Muscle layer of duodenum (tissue), 2 donors: ENCODE measurements at regions not wholly inside any gene's neighbourhood (a gene's known extent, or its start where the extent isn't known, plus 50 kb on each side); places are given as distances from the start of the nearest gene placed in this dataset.
"Not testable (repeated sequence)": the region's sequence is repeated elsewhere in the genome, so short reads cannot be mapped to it uniquely, and the experiment has no call there.

Experiments used
- H3K27ac ChIP-seq: one replicate; pipeline ENCODE4 v1.7.0; 2013; ENCODE audit warnings: mild to moderate bottlenecking, low read length
- H3K27me3 ChIP-seq: one replicate; pipeline ENCODE4 v1.7.0; 2013; ENCODE audit warnings: low read depth, mild to moderate bottlenecking, control low read depth, low read length
- H3K36me3 ChIP-seq, 2 donors: one replicate each; pipeline ENCODE4 v1.7.0; 2013; ENCODE audit warnings: low read length in 2 of 2, control low read depth in 1 of 2, mild to moderate bottlenecking in 1 of 2; ENCODE audit not compliant: insufficient read depth in 2 of 2, control insufficient read depth in 1 of 2
- H3K4me1 ChIP-seq, 2 donors: one replicate each; pipeline ENCODE4 v1.7.0; 2013; ENCODE audit warnings: low read length in 2 of 2, mild to moderate bottlenecking in 2 of 2, control low read depth in 1 of 2, moderate library complexity in 1 of 2; ENCODE audit not compliant: insufficient read depth in 2 of 2, control insufficient read depth in 1 of 2
- H3K4me3 ChIP-seq, 2 donors: one replicate each; pipeline ENCODE4 v1.7.0; 2013; ENCODE audit warnings: low read length in 2 of 2, low read depth in 1 of 2, mild to moderate bottlenecking in 1 of 2
- H3K9me3 ChIP-seq, 2 donors: one replicate each; pipeline ENCODE4 v1.7.0; 2013; ENCODE audit warnings: low read length in 2 of 2, control low read depth in 1 of 2, mild to moderate bottlenecking in 1 of 2; ENCODE audit not compliant: control insufficient read depth in 1 of 2
- donor health status: healthy.

GRCh38 chr6:6741264-6741663 is 152.7 kb downstream of the LY86 start:
- no peaks in the 10 kb centered on the region for H3K36me3 ChIP-seq
- H3K9me3 ChIP-seq = no peaks in the 10 kb centered on the region
- H3K27ac ChIP-seq = no peak overlapping the region
- H3K4me3 ChIP-seq = no peak overlapping the region
- H3K27me3 ChIP-seq = no peaks in the 10 kb centered on the region
- H3K4me1 ChIP-seq = no peaks in the 10 kb centered on the region

- no peaks in the 10 kb centered on the region for H3K27me3 ChIP-seq
- no peaks in the 10 kb centered on the region for H3K36me3 ChIP-seq
- H3K27ac ChIP-seq = no peak overlapping the region
- no peaks in the 10 kb centered on the region for H3K9me3 ChIP-seq
- H3K4me1 ChIP-seq = no peaks in the 10 kb centered on the region
- no peak overlapping the region for H3K4me3 ChIP-seq
Measured at GRCh38 chr6:6742535-6742934, 154.0 kb downstream of the LY86 start.

- peaks cover under 1 to 2% of the 10 kb centered on the region in 2 donors for H3K4me1 ChIP-seq
Measured at GRCh38 chr6:6744551-6744950, 156.0 kb downstream of the LY86 start.

GRCh38 chr6:6745637-6746332 is 157.3 kb downstream of the LY86 start:
- peaks cover 11 to 12% of the 10 kb centered on the region in 2 donors for H3K4me1 ChIP-seq
- not testable (repeated sequence) for H3K4me3 ChIP-seq, H3K9me3 ChIP-seq, H3K27me3 ChIP-seq, H3K27ac ChIP-seq, H3K36me3 ChIP-seq

More at GRCh38 chr6:6744551-6744950, 156.0 kb downstream of the LY86 start:
- H3K27ac ChIP-seq = no peak overlapping the region
- no peaks in the 10 kb centered on the region for H3K27me3 ChIP-seq
- H3K36me3 ChIP-seq = no peaks in the 10 kb centered on the region
- no peak overlapping the region for H3K4me3 ChIP-seq
- H3K9me3 ChIP-seq = no peaks in the 10 kb centered on the region

GRCh38 chr6:6746333-6746969 is 157.9 kb downstream of the LY86 start:
- Histone ChIP-seq H3K4me3 (no peak overlapping the region), H3K27ac (no peak overlapping the region), H3K36me3 (no peaks in the 10 kb centered on the region), H3K4me1 (peaks cover 18% of the 10 kb centered on the region in 2 donors), H3K27me3 (no peaks in the 10 kb centered on the region), H3K9me3 (no peaks in the 10 kb centered on the region)

GRCh38 chr6:6746970-6747338 is 158.4 kb downstream of the LY86 start:
- H3K9me3 ChIP-seq = no peaks in the 10 kb centered on the region
- H3K36me3 ChIP-seq = no peaks in the 10 kb centered on the region
- peaks cover 23% of the 10 kb centered on the region in 2 donors for H3K4me1 ChIP-seq
- no peaks in the 10 kb centered on the region for H3K27me3 ChIP-seq
- H3K4me3 ChIP-seq = no peak overlapping the region
- no peak overlapping the region for H3K27ac ChIP-seq

- Histone ChIP-seq H3K4me3 (no peak overlapping the region), H3K36me3 (no peaks in the 10 kb centered on the region), H3K4me1 (peaks cover 25 to 26% of the 10 kb centered on the region in 2 donors), H3K9me3 (no peaks in the 10 kb centered on the region), H3K27ac (no peak overlapping the region), H3K27me3 (no peaks in the 10 kb centered on the region)
Measured at GRCh38 chr6:6747371-6747770, 158.9 kb downstream of the LY86 start.

- Histone ChIP-seq H3K4me3 (no peak overlapping the region), H3K4me1 (peaks cover 25 to 26% of the 10 kb centered on the region in 2 donors), H3K27me3 (no peaks in the 10 kb centered on the region), H3K36me3 (no peaks in the 10 kb centered on the region), H3K27ac (no peak overlapping the region), H3K9me3 (no peaks in the 10 kb centered on the region)
Measured at GRCh38 chr6:6748001-6748400, 159.5 kb downstream of the LY86 start.

GRCh38 chr6:6749702-6750491 is 161.4 kb downstream of the LY86 start:
- Histone ChIP-seq H3K4me3 (peak overlapping the region in 1 of 2 donors; percentile 22), H3K4me1 (peaks cover 25 to 26% of the 10 kb centered on the region in 2 donors), H3K27ac (peak overlapping the region; percentile 61), H3K27me3 (no peaks in the 10 kb centered on the region), H3K9me3 (no peaks in the 10 kb centered on the region), H3K36me3 (no peaks in the 10 kb centered on the region)

- Histone ChIP-seq H3K4me3 (no peak overlapping the region), H3K36me3 (no peaks in the 10 kb centered on the region), H3K4me1 (peaks cover 25 to 26% of the 10 kb centered on the region in 2 donors), H3K27ac (peak overlapping the region; percentile 58), H3K9me3 (no peaks in the 10 kb centered on the region), H3K27me3 (no peaks in the 10 kb centered on the region)
Measured at GRCh38 chr6:6750594-6751265, 162.2 kb downstream of the LY86 start.

- Histone ChIP-seq H3K27ac (peak overlapping the region; percentile 58), H3K4me3 (no peak overlapping the region), H3K4me1 (peaks cover 25 to 26% of the 10 kb centered on the region in 2 donors), H3K27me3 (no peaks in the 10 kb centered on the region), H3K9me3 (no peaks in the 10 kb centered on the region), H3K36me3 (no peaks in the 10 kb centered on the region)
Measured at GRCh38 chr6:6751266-6751596, 162.7 kb downstream of the LY86 start.
